GM18858 (cell line): ENCODE measurements at regions not wholly inside any gene's neighbourhood (a gene's known extent, or its start where the extent isn't known, plus 50 kb on each side); places are given as distances from the start of the nearest gene placed in this dataset.
A peak's percentile ranks its signal among the peaks of the same experiment; 100 is the strongest.

Experiments used
- ATAC-seq: cut with Tn5 transposase; IDR thresholded peaks from one replicate; pipeline ENCODE4 v1.9.1; 2021; ENCODE audit not compliant: unreplicated experiment

GRCh38 chr1:166221316-166221715 is 54.5 kb upstream of the FAM78B start:
- peak; percentile 70 for ATAC-seq

- ATAC-seq: no peak
Observed at GRCh38 chr1:166233750-166234366, 67.1 kb upstream of the FAM78B start.

GRCh38 chr1:166235728-166236127 is 68.9 kb upstream of the FAM78B start:
- no peak for ATAC-seq

GRCh38 chr1:166237675-166238074 is 70.9 kb upstream of the FAM78B start:
- no peak for ATAC-seq

- no peak for ATAC-seq
Observed at GRCh38 chr1:166253076-166253779, 86.4 kb upstream of the FAM78B start.

- no peak for ATAC-seq
Observed at GRCh38 chr1:166258017-166258416, 91.2 kb upstream of the FAM78B start.

GRCh38 chr1:166261511-166261910 is 94.7 kb upstream of the FAM78B start:
- ATAC-seq: no peak

GRCh38 chr1:166270476-166271150 is 103.8 kb upstream of the FAM78B start:
- ATAC-seq: no peak

GRCh38 chr1:166271151-166271538 is 104.3 kb upstream of the FAM78B start:
- no peak for ATAC-seq

- ATAC-seq: peak; percentile 86
Observed at GRCh38 chr1:166272155-166272554, 105.4 kb upstream of the FAM78B start.

GRCh38 chr1:166272851-166273250 is 106.0 kb upstream of the FAM78B start:
- no peak for ATAC-seq

- ATAC-seq: no peak
Observed at GRCh38 chr1:166273618-166274017, 106.8 kb upstream of the FAM78B start.

GRCh38 chr1:166282391-166283137 is 115.8 kb upstream of the FAM78B start:
- ATAC-seq: no peak

- no peak for ATAC-seq
Observed at GRCh38 chr1:166283190-166283589, 116.4 kb upstream of the FAM78B start.

GRCh38 chr1:166283600-166283999 is 116.8 kb upstream of the FAM78B start:
- no peak for ATAC-seq

- no peak for ATAC-seq
Observed at GRCh38 chr1:166289309-166290050, 122.7 kb upstream of the FAM78B start.

- ATAC-seq: no peak
Observed at GRCh38 chr1:166295656-166296055, 128.9 kb upstream of the FAM78B start.

GRCh38 chr1:166297993-166298392 is 131.2 kb upstream of the FAM78B start:
- peak; percentile 59 for ATAC-seq

- no peak for ATAC-seq
Observed at GRCh38 chr1:166300767-166301166, 134.0 kb upstream of the FAM78B start.

GRCh38 chr1:166302989-166303758 is 136.4 kb upstream of the FAM78B start:
- peak; percentile 34 for ATAC-seq
